ENCODE measurements at regions not wholly inside any gene's neighbourhood (a gene's known extent, or its start where the extent isn't known, plus 50 kb on each side); places are given as distances from the start of the nearest gene placed in this dataset.

DNA sequence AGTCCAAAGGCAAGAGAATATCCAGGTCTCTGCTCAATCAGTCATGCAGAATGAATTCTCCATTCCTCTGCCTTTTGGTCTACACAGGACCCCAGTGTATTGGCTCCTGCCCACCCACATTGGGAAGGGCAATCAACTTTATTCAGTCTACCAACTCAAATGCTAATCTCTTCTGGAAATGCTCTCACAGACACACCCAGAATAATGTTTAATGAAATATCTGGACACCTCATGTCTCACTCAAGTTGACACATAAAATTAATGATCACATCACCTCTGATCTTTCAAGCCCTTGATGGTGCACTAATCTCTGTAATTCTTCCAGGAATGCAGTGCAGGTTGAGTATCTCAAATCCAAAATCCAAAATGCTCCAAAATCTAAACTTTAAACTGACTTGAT lies 315.6 kb downstream of the HRH4 start:
- Histone ChIP-seq H2AK5ac (ENCODE audit: low read depth, low read length) (no peak overlapping the region), H3K27me3 (replicated peaks in 1 of 4; ENCODE audit: control insufficient read depth in 3 of 4, extremely low read depth in 1 of 4, insufficient read depth in 3 of 4, low read length in 3 of 4) (no peaks in the 10 kb centered on the region), H3K36me3 (ENCODE audit: control insufficient read depth in 2 of 4, insufficient read depth in 4 of 4, low read length in 3 of 4) (no peaks in the 10 kb centered on the region), H2BK15ac (ENCODE audit: low read length) (no peak overlapping the region), H2AFZ (ENCODE audit: low read length) (no peak overlapping the region), H3K4me3 (ENCODE audit: extremely low read depth in 1 of 4, insufficient read depth in 2 of 4, low read depth in 3 of 4, low read length in 4 of 4) (no peak overlapping the region), H3K23ac (ENCODE audit: insufficient read length) (no peak overlapping the region), H4K20me1 (replicated peaks in 1 of 2; ENCODE audit: control insufficient read depth in 1 of 2, insufficient read depth in 2 of 2, low read length in 2 of 2) (no peaks in the 10 kb centered on the region), H3K79me1 (ENCODE audit: low read depth, low read length) (no peaks in the 10 kb centered on the region), H4K8ac (ENCODE audit: extremely low read depth, insufficient read depth, low read length) (no peak overlapping the region), H3K27ac (ENCODE audit: low read depth, low read length) (no peak overlapping the region), H2BK5ac (ENCODE audit: low read depth, low read length) (no peak overlapping the region), H3K79me2 (ENCODE audit: control insufficient read depth in 1 of 2, insufficient read depth in 2 of 2, low read length in 2 of 2) (no peaks in the 10 kb centered on the region), H2BK120ac (replicated peaks; ENCODE audit: low read depth, low read length) (no peak overlapping the region), H3K18ac (ENCODE audit: extremely low read depth, low read length) (no peak overlapping the region), H3K4ac (replicated peaks; ENCODE audit: insufficient read length, low read depth, low read length) (no peak overlapping the region), H4K5ac (ENCODE audit: insufficient read length, low read depth, low read length) (no peak overlapping the region), H3K23me2 (ENCODE audit: low read depth, low read length) (no peaks in the 10 kb centered on the region), H3K4me2 (ENCODE audit: insufficient read depth in 1 of 2, low read depth in 2 of 2, low read length in 2 of 2) (no peak overlapping the region), H2BK12ac (ENCODE audit: low read depth, low read length) (no peak overlapping the region), H3K9ac (replicated peaks in 1 of 4; ENCODE audit: extremely low read depth in 1 of 4, low read depth in 3 of 4, low read length in 3 of 4) (no peak overlapping the region), H3K14ac (ENCODE audit: insufficient read length) (no peak overlapping the region), H3K4me1 (replicated peaks in 1 of 4; ENCODE audit: control insufficient read depth in 3 of 4, insufficient read depth in 4 of 4, low read length in 3 of 4) (peaks cover 0 to 4% (median 0%) of the 10 kb centered on the region in 4 experiments; a peak in 1 of 7 replicates), H4K91ac (replicated peaks; ENCODE audit: insufficient read length, low read length) (no peak overlapping the region), H2BK20ac (ENCODE audit: low read length) (no peak overlapping the region), H3K56ac (replicated peaks; ENCODE audit: insufficient read length, low read depth, low read length) (no peak overlapping the region), H3K9me3 (ENCODE audit: insufficient read depth in 2 of 2, low read depth in 1 of 2, low read length in 1 of 2) (no peaks in the 10 kb centered on the region)
- ChIA-PET CTCF (ENCODE audit: partially characterized antibody) (no interaction called here), POLR2A (ENCODE audit: partially characterized antibody) (no interaction called here)
- DNase-seq (ENCODE audit: low read depth in 1 of 2, low spot score in 2 of 2) (no peak), FAIRE-seq (no peak)
- TF ChIP-seq, protein P1, sequence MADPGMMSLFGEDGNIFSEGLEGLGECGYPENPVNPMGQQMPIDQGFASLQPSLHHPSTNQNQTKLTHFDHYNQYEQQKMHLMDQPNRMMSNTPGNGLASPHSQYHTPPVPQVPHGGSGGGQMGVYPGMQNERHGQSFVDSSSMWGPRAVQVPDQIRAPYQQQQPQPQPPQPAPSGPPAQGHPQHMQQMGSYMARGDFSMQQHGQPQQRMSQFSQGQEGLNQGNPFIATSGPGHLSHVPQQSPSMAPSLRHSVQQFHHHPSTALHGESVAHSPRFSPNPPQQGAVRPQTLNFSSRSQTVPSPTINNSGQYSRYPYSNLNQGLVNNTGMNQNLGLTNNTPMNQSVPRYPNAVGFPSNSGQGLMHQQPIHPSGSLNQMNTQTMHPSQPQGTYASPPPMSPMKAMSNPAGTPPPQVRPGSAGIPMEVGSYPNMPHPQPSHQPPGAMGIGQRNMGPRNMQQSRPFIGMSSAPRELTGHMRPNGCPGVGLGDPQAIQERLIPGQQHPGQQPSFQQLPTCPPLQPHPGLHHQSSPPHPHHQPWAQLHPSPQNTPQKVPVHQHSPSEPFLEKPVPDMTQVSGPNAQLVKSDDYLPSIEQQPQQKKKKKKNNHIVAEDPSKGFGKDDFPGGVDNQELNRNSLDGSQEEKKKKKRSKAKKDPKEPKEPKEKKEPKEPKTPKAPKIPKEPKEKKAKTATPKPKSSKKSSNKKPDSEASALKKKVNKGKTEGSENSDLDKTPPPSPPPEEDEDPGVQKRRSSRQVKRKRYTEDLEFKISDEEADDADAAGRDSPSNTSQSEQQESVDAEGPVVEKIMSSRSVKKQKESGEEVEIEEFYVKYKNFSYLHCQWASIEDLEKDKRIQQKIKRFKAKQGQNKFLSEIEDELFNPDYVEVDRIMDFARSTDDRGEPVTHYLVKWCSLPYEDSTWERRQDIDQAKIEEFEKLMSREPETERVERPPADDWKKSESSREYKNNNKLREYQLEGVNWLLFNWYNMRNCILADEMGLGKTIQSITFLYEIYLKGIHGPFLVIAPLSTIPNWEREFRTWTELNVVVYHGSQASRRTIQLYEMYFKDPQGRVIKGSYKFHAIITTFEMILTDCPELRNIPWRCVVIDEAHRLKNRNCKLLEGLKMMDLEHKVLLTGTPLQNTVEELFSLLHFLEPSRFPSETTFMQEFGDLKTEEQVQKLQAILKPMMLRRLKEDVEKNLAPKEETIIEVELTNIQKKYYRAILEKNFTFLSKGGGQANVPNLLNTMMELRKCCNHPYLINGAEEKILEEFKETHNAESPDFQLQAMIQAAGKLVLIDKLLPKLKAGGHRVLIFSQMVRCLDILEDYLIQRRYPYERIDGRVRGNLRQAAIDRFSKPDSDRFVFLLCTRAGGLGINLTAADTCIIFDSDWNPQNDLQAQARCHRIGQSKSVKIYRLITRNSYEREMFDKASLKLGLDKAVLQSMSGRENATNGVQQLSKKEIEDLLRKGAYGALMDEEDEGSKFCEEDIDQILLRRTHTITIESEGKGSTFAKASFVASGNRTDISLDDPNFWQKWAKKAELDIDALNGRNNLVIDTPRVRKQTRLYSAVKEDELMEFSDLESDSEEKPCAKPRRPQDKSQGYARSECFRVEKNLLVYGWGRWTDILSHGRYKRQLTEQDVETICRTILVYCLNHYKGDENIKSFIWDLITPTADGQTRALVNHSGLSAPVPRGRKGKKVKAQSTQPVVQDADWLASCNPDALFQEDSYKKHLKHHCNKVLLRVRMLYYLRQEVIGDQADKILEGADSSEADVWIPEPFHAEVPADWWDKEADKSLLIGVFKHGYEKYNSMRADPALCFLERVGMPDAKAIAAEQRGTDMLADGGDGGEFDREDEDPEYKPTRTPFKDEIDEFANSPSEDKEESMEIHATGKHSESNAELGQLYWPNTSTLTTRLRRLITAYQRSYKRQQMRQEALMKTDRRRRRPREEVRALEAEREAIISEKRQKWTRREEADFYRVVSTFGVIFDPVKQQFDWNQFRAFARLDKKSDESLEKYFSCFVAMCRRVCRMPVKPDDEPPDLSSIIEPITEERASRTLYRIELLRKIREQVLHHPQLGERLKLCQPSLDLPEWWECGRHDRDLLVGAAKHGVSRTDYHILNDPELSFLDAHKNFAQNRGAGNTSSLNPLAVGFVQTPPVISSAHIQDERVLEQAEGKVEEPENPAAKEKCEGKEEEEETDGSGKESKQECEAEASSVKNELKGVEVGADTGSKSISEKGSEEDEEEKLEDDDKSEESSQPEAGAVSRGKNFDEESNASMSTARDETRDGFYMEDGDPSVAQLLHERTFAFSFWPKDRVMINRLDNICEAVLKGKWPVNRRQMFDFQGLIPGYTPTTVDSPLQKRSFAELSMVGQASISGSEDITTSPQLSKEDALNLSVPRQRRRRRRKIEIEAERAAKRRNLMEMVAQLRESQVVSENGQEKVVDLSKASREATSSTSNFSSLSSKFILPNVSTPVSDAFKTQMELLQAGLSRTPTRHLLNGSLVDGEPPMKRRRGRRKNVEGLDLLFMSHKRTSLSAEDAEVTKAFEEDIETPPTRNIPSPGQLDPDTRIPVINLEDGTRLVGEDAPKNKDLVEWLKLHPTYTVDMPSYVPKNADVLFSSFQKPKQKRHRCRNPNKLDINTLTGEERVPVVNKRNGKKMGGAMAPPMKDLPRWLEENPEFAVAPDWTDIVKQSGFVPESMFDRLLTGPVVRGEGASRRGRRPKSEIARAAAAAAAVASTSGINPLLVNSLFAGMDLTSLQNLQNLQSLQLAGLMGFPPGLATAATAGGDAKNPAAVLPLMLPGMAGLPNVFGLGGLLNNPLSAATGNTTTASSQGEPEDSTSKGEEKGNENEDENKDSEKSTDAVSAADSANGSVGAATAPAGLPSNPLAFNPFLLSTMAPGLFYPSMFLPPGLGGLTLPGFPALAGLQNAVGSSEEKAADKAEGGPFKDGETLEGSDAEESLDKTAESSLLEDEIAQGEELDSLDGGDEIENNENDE (IDR thresholded peaks at IDR 0.05; ENCODE audit: insufficient replicate concordance, low read length): no peak
- no peak for TF ChIP-seq SIN3A (conservative IDR thresholded peaks at IDR 0.05 in 1 of 2, IDR thresholded peaks at IDR 0.05 in 1 of 2; ENCODE audit: low read depth in 1 of 2, low read length in 2 of 2)
